Trophoblast cell (in vitro differentiated cells and primary cell): ENCODE measurements at regions not wholly inside any gene's neighbourhood (a gene's known extent, or its start where the extent isn't known, plus 50 kb on each side); places are given as distances from the start of the nearest gene placed in this dataset.

Source experiments
- DNase-seq, 2 donors: peaks; one replicate each; pipeline ENCODE4 v3.0.0-alpha.2; 2016
- H2AFZ ChIP-seq: 2 replicates; pipeline ENCODE4 v1.6.1; 2013; ENCODE audit warnings: low read length, moderate library complexity, mild to moderate bottlenecking; ENCODE audit not compliant: insufficient read depth, poor library complexity
- H2AK5ac ChIP-seq: 2 replicates; pipeline ENCODE4 v1.6.1; 2013; ENCODE audit warnings: mild to moderate bottlenecking, low read length
- H2BK120ac ChIP-seq: 2 replicates; pipeline ENCODE4 v1.6.1; 2013; ENCODE audit warnings: low read length, mild to moderate bottlenecking, moderate library complexity; ENCODE audit not compliant: insufficient read depth, poor library complexity
- H2BK12ac ChIP-seq: 2 replicates; pipeline ENCODE4 v1.6.1; 2013; ENCODE audit warnings: mild to moderate bottlenecking, low read length, moderate library complexity
- H2BK5ac ChIP-seq: 2 replicates; pipeline ENCODE4 v1.6.1; 2013; ENCODE audit warnings: low read length, low read depth, moderate library complexity, mild to moderate bottlenecking; ENCODE audit not compliant: poor library complexity
- H3K14ac ChIP-seq: 2 replicates; pipeline ENCODE4 v1.6.1; 2013; ENCODE audit warnings: mild to moderate bottlenecking, low read length
- H3K18ac ChIP-seq: 2 replicates; pipeline ENCODE4 v1.6.1; 2013; ENCODE audit warnings: mild to moderate bottlenecking, low read length
- H3K23ac ChIP-seq: 2 replicates; pipeline ENCODE4 v1.6.1; 2013; ENCODE audit warnings: low read length
- H3K27ac ChIP-seq: 2 replicates; pipeline ENCODE4 v1.5.1; 2013; ENCODE audit warnings: low read depth, mild to moderate bottlenecking, inconsistent platforms, low read length, moderate library complexity
- H3K27me3 ChIP-seq: 2 replicates; pipeline ENCODE4 v1.6.1; 2013; ENCODE audit warnings: inconsistent platforms, mild to moderate bottlenecking, low read length, moderate library complexity; ENCODE audit not compliant: insufficient read depth
- H3K36me3 ChIP-seq, 2 experiments: 1 replicate in 1 of 2; 2 replicates in 1 of 2; pipeline ENCODE4 v1.6.1; 2013; ENCODE audit warnings: low read length in 2 of 2, mild to moderate bottlenecking in 2 of 2, moderate library complexity in 1 of 2; ENCODE audit not compliant: insufficient read depth in 2 of 2, control insufficient read depth in 1 of 2
- H3K4ac ChIP-seq: 2 replicates; pipeline ENCODE4 v1.6.1; 2013; ENCODE audit warnings: low read depth, mild to moderate bottlenecking, low read length, moderate library complexity
- H3K4me1 ChIP-seq, 2 experiments: 1 replicate in 1 of 2; 2 replicates in 1 of 2; pipeline ENCODE4 v1.6.1; 2013; ENCODE audit warnings: low read length in 2 of 2, mild to moderate bottlenecking in 2 of 2, moderate library complexity in 1 of 2; ENCODE audit not compliant: insufficient read depth in 2 of 2, control insufficient read depth in 1 of 2
- H3K4me2 ChIP-seq: 2 replicates; pipeline ENCODE4 v1.6.1; 2013; ENCODE audit warnings: inconsistent platforms, mild to moderate bottlenecking, low read length, moderate library complexity
- H3K4me3 ChIP-seq: 2 replicates; pipeline ENCODE4 v1.5.1; 2013; ENCODE audit warnings: mild to moderate bottlenecking, low read depth, low read length, inconsistent platforms
- H3K79me1 ChIP-seq: one replicate; pipeline ENCODE4 v1.6.1; 2013; ENCODE audit warnings: low read length
- H3K79me2 ChIP-seq: 2 replicates; pipeline ENCODE4 v1.6.1; 2013; ENCODE audit warnings: low read length, mild to moderate bottlenecking; ENCODE audit not compliant: control insufficient read depth, insufficient read depth, poor library complexity
- H3K9ac ChIP-seq: 2 replicates; pipeline ENCODE4 v1.6.1; 2013; ENCODE audit warnings: mild to moderate bottlenecking, low read length
- H3K9me3 ChIP-seq: 2 replicates; pipeline ENCODE4 v1.6.1; 2013; ENCODE audit warnings: low read depth, mild to moderate bottlenecking, control low read depth, inconsistent platforms, low read length; ENCODE audit not compliant: insufficient read depth
- H4K12ac ChIP-seq: 2 replicates; pipeline ENCODE4 v1.6.1; 2013; ENCODE audit warnings: low read depth, mild to moderate bottlenecking, low read length, moderate library complexity
- H4K8ac ChIP-seq: 2 replicates; pipeline ENCODE4 v1.6.1; 2013; ENCODE audit warnings: low read depth, mild to moderate bottlenecking, low read length, moderate library complexity
- H4K91ac ChIP-seq: one replicate; pipeline ENCODE4 v1.6.1; 2013; ENCODE audit warnings: low read depth, mild to moderate bottlenecking, low read length, moderate library complexity
- WGBS: extraction: QIAGEN DNeasy Blood & Tissue Kit; methylation state at CpG from one replicate; pipeline ENCODE4 v1.1.7; 2013; ENCODE audit warnings: missing lambda C conversion rate; ENCODE audit not compliant: insufficient read length, insufficient coverage; ENCODE audit errors: extremely low coverage; 5-methylcytosine and 5-hydroxymethylcytosine counted together

DNA sequence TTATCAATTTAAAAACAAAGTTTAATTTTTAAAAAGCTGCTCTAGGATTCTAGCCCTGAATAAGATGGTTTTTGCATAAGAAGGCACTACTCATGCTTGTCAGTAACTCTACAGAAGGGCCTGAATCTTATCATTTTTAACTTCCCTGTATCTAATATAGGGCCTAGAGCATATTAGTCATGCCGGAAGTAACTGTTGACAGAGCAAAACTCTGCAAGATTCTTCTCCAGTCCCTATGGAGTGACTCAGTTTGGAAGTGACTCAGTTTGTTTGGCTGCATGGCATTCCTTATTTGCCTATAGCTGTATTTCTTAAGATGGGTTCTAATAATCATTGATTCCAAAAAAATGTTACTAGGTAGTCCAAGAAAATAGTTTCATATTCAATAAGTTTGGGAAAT lies 431.8 kb upstream of the HTR2C start:
- Histone ChIP-seq H2BK120ac (no peak overlapping the region), H3K4me2 (no peak overlapping the region), H3K27ac (no peak overlapping the region), H2BK12ac (no peak overlapping the region), H3K4me3 (no peak overlapping the region), H3K9me3 (no peaks in the 10 kb centered on the region), H2AFZ (no peak overlapping the region), H3K79me1 (no peaks in the 10 kb centered on the region), H2BK5ac (no peak overlapping the region), H3K79me2 (no peaks in the 10 kb centered on the region), H3K23ac (no peak overlapping the region), H3K4me1 (no peaks in the 10 kb centered on the region), H3K14ac (no peak overlapping the region), H4K91ac (no peak overlapping the region), H4K8ac (no peak overlapping the region), H3K18ac (no peak overlapping the region), H3K36me3 (no peaks in the 10 kb centered on the region), H2AK5ac (no peak overlapping the region), H3K4ac (no peak overlapping the region), H3K27me3 (no peaks in the 10 kb centered on the region), H4K12ac (no peak overlapping the region), H3K9ac (no peak overlapping the region)
- peak; percentile 9 to 63 for DNase-seq
- WGBS: no CpG with 5 or more reads among the region's 1 CpG

DNA sequence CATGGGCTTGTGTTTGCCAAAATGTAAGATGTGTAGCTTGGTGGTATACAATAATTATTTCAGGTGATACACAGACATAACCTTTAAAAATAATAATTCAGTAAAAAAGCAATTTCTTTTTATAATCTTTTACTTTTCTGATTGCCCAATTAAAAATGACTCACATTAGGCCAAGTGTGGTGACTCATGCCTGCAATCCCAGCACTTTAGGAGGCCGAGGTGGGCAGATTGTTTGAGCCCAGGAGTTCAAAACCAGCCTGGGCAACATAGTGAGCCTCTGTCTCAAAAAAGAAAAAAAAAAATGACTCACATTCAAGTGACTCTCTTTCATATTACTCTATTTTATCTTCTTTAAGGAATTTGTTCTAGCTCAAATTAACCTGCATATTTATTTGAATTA lies 449.4 kb upstream of the HTR2C start:
- Histone ChIP-seq H2BK12ac (no peak overlapping the region), H3K4me1 (no peaks in the 10 kb centered on the region), H2BK5ac (no peak overlapping the region), H4K12ac (no peak overlapping the region), H3K14ac (no peak overlapping the region), H3K23ac (no peak overlapping the region), H2BK120ac (no peak overlapping the region), H3K27me3 (no peaks in the 10 kb centered on the region), H3K18ac (no peak overlapping the region), H3K36me3 (no peaks in the 10 kb centered on the region), H3K9me3 (no peaks in the 10 kb centered on the region), H4K8ac (no peak overlapping the region), H3K79me2 (no peaks in the 10 kb centered on the region), H3K9ac (no peak overlapping the region), H3K79me1 (no peaks in the 10 kb centered on the region), H4K91ac (no peak overlapping the region), H3K27ac (no peak overlapping the region), H3K4me2 (no peak overlapping the region), H3K4me3 (no peak overlapping the region), H3K4ac (no peak overlapping the region), H2AFZ (no peak overlapping the region), H2AK5ac (no peak overlapping the region)
- peak in 1 of 2 donors; percentile 2 for DNase-seq
- no CpG with 5 or more reads among the region's 1 CpG for WGBS

DNA sequence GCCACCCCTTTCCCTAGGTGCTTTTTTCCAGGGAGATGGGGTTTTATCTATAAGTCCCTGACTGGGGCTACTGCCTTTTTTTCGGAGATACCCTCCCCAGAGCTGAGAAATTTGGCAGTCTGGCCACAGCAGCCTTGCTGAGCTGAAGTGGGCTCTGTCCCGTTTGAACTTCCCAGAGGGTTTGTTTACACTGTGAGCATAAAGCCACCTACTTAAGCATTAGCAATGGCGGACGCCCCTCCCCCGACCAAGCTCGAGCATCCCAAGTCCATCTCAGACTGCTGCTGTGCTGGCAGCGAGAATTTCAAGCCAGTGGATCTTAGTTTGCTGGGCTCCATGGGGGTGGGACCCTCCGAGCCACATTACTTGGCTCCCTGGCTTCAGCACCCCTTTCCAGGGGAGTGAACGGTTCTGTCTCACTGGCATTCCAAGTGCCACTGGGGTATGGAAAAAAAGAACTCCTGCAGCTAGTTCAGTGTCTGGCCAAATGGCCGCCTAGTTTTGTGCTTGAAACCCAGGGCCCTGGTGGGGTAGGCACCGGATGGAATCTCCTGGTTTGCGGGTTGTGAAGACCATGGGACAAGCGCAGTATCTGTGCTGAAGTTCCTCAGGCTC lies 456.4 kb upstream of the HTR2C start:
- Histone ChIP-seq H2AFZ (no peak overlapping the region), H3K79me2 (no peaks in the 10 kb centered on the region), H2BK12ac (no peak overlapping the region), H2BK5ac (no peak overlapping the region), H4K8ac (no peak overlapping the region), H4K91ac (no peak overlapping the region), H3K79me1 (no peaks in the 10 kb centered on the region), H3K27me3 (no peaks in the 10 kb centered on the region), H3K14ac (no peak overlapping the region), H2BK120ac (no peak overlapping the region), H3K4me3 (no peak overlapping the region), H3K4me2 (no peak overlapping the region), H3K9me3 (no peaks in the 10 kb centered on the region), H3K9ac (no peak overlapping the region), H3K4me1 (no peaks in the 10 kb centered on the region), H4K12ac (no peak overlapping the region), H3K18ac (no peak overlapping the region), H3K23ac (no peak overlapping the region), H3K4ac (no peak overlapping the region), H2AK5ac (no peak overlapping the region), H3K36me3 (no peaks in the 10 kb centered on the region), H3K27ac (no peak overlapping the region)
- no peak for DNase-seq
- WGBS: no CpG with 5 or more reads among the region's 13 CpGs

DNA sequence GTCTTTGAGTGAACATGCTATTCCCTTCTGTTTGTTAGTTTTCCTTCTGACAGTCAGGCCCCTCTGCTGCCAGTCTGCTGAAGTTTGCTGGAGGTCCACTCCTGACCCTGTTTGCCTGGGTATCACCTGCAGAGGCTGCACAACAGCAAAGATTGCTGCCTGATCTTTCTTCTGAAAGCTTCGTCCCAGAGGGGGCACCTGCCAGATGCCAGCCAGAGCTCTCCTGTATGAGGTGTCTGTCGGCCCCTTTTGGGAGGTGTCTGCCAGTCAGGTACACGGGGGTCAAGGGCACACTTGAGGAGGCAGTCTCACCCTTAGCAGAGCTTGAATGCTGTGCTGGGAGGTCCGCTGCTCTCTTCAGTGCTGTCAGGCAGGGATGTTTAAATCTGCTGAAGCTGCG lies 456.9 kb upstream of the HTR2C start:
- no peak overlapping the region for H4K91ac ChIP-seq
- no peaks in the 10 kb centered on the region for H3K79me2 ChIP-seq
- no peak overlapping the region for H3K14ac ChIP-seq
- no peak overlapping the region for H3K4me3 ChIP-seq
- H2BK120ac ChIP-seq: no peak overlapping the region
- H3K4me1 ChIP-seq: no peaks in the 10 kb centered on the region
- no peak overlapping the region for H3K27ac ChIP-seq
- no peak overlapping the region for H4K8ac ChIP-seq
- no CpG with 5 or more reads among the region's 5 CpGs for WGBS
- H3K9me3 ChIP-seq: no peaks in the 10 kb centered on the region
- no peaks in the 10 kb centered on the region for H3K27me3 ChIP-seq
- H2BK12ac ChIP-seq: no peak overlapping the region
- no peak overlapping the region for H3K4me2 ChIP-seq
- H2AK5ac ChIP-seq: no peak overlapping the region
- H3K36me3 ChIP-seq: no peaks in the 10 kb centered on the region
- no peak overlapping the region for H3K18ac ChIP-seq
- no peak overlapping the region for H2BK5ac ChIP-seq
- H2AFZ ChIP-seq: no peak overlapping the region
- no peak overlapping the region for H3K9ac ChIP-seq
- H3K23ac ChIP-seq: no peak overlapping the region
- H3K4ac ChIP-seq: no peak overlapping the region
- no peaks in the 10 kb centered on the region for H3K79me1 ChIP-seq
- DNase-seq: no peak
- H4K12ac ChIP-seq: no peak overlapping the region
